ENCODE measurements at regions not wholly inside any gene's neighbourhood (a gene's known extent, or its start where the extent isn't known, plus 50 kb on each side); places are given as distances from the start of the nearest gene placed in this dataset.

DNA sequence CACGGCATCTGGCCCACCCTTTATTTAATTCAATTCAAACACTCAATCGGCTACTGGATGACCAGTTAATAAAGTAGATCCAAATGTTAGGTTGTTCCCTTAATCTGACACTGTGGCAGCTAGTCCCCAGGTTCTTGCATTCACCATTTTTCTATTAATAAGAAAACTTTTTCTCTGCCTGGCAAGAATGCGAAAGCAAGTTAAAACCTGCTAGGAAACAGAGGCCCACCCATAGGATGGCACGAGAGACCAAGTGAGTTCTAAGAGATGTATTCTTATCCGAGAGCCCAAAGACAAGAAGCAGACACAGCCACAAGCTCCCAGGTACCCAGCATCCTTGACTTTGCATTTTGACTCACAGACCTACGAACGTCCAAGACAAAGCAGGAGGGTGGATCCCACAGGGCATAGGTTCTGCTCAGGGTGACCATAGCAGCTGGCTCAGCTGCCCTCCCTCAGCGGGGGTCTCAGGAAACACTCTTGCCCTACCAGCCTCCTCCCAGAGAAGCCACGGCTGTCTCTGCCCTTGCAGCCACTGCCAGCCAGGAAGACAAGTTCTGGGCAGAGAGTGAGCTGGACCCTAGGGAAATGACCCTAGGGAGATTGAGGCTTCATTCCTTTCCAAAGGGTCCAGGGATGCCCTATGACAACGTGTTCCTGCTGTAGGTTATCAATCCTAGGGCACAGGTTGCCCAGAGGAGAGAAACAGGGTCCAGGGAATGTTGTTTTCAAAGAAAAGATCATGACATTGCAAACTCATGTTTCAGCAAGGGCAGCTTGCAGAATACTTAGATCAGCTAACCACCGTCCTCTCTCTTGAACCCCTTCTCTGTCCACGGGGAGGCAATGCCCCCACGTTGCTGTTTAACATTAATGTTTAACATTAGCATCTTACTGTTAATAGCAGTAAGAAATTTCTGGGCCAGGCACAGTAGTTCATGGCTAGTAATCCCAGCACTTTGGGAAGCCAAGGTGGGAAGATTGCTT lies 147.2 kb upstream of the ZNF507 start:
- in situ Hi-C loops (cut with HindIII; ENCODE audit: low pct_ligation_motif_present, low pct_unique_long_range_greater_than_20kb, low sequenced_read_pairs), result no loop called here

DNA sequence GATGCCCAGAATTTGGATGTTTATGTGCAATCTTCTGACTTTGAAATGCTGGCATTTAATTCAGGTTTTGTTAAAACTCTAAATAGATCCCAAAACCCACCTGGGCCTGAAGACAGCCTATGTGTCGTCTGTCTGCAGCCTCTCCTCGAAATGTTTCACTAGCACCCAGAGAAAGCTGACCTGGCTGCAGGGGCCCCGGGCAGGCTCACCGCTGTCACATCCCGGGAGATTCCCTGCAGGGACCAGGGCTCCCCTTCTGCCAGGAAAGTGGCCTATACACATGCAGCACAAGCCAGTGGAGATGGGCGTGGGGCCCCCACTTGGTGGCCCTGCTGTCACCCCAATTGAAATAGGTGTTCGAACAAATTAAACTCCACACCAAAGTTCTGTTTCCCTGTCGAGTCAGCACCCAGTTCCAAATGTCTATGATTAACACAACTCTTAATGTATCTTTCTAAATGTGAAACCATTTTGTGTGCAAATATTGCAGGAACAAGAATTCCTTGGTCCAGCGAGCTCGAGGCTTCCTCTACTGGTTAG lies 145.8 kb upstream of the ZNF507 start:
- in situ Hi-C loops (cut with HindIII; ENCODE audit: low pct_ligation_motif_present, low pct_unique_long_range_greater_than_20kb, low sequenced_read_pairs), result no loop called here
- no peak for DNase-seq

More for the DNA sequence above, 147.2 kb upstream of the ZNF507 start:
- no peak for DNase-seq

DNA sequence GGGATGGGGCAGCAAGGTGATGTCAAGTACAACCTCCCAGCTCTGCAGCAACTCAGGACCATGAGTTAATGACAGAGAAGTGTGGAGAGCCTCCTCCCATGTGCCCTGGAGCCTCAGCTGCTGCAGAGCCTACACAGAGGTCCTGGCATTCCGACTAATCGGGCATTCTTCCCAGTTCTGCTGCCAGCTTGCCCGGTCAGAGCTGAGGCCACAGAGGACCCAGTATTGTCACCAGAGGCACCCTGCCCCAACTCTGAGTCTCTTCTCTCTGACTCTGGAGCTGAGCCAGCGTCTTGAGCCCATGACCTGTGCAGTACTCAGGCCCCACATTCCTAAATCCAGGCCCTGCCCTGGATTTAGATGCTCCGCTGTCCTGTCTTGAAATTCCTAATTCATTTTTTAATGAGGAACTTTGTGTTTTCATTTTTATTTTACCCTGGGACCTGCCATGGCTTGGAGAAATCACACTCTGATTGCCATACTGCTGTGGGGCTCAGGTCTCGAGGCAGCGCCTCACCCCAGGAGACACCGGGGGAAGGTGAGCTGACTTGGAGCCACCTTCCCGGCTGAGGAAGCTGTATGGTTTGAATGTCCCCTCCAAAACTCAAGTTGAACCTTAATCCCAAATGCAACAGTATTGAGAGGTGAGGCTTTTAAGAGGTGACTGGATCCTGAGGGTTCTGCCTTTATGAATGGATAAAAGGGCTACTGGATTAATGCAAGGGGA lies 144.9 kb upstream of the ZNF507 start:
- in situ Hi-C loops (cut with HindIII; ENCODE audit: low pct_ligation_motif_present, low pct_unique_long_range_greater_than_20kb, low sequenced_read_pairs), result no loop called here
- no peak for DNase-seq

DNA sequence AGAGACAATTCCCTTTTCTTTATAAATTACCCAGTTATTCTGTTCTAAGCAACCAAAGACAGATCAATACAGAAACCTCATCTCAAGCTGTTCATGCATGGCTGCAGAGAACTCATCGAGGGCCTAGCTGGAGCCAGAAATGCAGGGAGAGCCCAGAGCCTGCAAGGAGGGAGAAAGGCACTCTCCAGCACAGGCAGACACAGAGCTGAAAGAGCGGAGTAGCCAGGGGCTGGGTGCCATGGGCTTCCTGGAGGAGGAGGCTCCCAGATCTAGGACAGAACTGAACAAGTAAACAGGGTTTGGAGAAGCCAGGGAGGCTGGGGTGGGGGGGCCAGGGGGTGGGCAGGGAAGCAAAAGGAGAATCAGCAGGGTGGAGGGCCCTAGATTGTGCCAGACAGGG lies 144.2 kb upstream of the ZNF507 start:
- in situ Hi-C loops (cut with HindIII; ENCODE audit: low pct_ligation_motif_present, low pct_unique_long_range_greater_than_20kb, low sequenced_read_pairs), result no loop called here
- no peak for DNase-seq

DNA sequence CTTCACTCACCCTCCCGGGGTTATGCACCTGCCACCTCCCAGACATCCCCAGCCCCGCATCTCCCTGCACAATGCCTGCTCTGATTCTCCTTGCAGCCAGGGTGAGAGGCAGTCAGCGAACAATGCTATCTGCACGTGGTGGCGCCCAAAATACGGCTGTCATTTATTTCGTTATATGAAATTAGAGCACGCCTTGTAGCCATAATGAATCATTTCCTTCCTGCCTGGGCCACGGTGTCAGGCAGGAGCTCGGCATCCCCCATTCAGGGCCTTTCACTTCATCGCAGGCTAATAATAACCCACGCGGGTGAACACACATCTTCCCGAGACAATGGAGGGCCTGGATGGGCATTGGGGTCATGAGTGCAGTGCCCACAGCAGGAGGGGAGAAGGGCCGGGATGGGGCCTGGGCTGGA lies 143.8 kb upstream of the ZNF507 start:
- DNase-seq, result no peak
- in situ Hi-C loops (cut with HindIII; ENCODE audit: low pct_ligation_motif_present, low pct_unique_long_range_greater_than_20kb, low sequenced_read_pairs), result no loop called here

DNA sequence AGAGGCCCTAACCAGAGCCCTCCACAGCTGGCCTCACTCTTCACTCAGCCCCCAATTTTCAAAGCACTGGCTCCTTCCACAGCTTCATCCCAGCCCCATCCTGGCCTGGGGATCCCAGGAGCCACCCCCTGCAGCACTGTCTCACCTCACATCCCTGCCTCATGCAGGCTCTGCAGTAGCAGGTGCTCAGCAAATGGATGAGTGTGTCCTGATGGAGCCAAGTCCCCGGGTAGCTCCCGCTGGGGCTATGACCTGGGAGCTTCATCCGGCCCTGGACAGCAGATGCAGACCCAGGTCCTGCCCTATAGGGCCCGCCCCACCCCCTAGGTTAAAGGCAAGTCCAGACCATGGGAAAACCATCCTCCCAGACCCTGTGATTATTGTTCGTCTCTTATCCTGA lies 143.2 kb upstream of the ZNF507 start:
- DNase-seq, result no peak
- in situ Hi-C loops (cut with HindIII; ENCODE audit: low pct_ligation_motif_present, low pct_unique_long_range_greater_than_20kb, low sequenced_read_pairs), result no loop called here

DNA sequence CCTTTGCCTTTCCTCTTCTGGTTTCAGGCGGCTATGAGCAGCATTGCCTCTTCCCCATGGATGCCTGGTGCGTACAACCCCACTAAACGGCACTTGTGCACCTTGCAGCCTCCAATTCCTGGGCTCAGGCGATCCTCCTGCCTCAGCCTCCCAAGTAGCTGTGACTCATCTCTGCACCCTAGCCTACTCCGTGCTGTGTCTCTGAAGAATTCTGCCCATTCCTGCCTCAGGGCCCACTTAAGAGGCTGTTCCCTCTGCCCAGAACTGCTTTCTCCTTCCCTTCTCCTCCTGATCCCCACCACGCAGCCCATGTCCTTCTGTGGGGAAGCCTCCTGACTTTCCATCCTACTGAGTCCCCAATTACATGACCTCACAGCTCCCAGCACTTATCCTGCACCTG lies 142.2 kb upstream of the ZNF507 start:
- no peak for DNase-seq
- in situ Hi-C loops (cut with HindIII; ENCODE audit: low pct_ligation_motif_present, low pct_unique_long_range_greater_than_20kb, low sequenced_read_pairs), result no loop called here

DNA sequence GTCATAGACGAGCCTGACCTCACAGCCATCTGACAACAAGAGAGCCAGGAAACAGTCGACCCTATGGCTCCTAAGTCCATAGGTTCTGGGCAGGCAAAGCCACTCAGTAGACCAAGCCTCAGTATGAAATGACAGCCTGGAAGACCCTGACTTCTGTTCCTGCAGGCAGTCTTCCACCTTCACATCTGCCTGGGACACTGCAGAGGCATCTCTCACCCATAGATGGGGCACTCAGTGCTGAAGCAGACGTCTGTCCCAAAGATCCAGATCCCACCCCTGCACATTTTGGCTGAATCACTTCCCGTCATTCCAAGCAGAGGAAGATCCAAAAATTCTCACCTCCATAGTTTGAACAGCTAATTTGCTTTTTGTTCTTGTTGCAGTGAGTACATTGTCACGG lies 139.3 kb upstream of the ZNF507 start:
- in situ Hi-C loops (cut with HindIII; ENCODE audit: low pct_ligation_motif_present, low pct_unique_long_range_greater_than_20kb, low sequenced_read_pairs), result no loop called here
- no peak for DNase-seq

DNA sequence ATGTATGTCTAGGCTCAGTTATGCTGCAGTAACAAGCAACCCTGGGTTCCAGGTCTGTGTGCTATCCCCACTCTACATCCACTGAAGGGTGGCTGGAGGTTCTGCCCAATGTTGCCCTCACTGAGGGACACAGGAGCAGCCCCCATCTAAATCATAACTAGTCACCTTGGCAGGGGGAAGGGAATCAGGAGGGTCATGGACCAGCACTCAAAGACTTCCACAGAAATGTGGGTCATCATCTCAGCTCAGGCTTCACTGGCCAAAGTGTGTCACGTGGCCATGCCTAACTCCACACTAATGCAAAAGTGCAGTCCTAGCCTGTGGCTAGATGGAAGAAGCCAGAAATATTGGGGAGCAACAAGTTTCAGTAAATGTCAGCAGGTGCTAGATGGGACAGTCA lies 137.3 kb upstream of the ZNF507 start:
- in situ Hi-C loops (cut with HindIII; ENCODE audit: low pct_ligation_motif_present, low pct_unique_long_range_greater_than_20kb, low sequenced_read_pairs), result no loop called here
- DNase-seq, result no peak

DNA sequence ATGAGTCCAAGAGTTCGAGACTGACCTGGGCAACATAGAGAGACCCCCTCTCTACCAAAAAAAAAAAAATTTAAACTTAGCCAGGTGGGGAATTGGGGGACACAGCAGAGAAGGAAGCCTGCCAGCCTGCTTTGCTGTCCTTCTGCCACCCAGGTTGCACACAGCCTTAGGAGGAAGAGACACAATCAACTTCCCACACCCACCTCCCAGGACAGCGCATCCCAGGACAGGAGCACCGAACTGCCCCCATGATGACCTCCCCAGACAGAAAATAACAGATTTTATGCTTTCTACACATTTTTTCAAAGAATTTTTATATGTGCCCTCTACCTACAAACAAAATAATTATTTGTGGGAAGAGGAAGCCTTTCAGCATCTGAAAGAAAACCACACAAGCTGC lies 126.0 kb upstream of the ZNF507 start:
- in situ Hi-C loops (cut with HindIII; ENCODE audit: low pct_ligation_motif_present, low pct_unique_long_range_greater_than_20kb, low sequenced_read_pairs), result no loop called here
- no peak for DNase-seq

DNA sequence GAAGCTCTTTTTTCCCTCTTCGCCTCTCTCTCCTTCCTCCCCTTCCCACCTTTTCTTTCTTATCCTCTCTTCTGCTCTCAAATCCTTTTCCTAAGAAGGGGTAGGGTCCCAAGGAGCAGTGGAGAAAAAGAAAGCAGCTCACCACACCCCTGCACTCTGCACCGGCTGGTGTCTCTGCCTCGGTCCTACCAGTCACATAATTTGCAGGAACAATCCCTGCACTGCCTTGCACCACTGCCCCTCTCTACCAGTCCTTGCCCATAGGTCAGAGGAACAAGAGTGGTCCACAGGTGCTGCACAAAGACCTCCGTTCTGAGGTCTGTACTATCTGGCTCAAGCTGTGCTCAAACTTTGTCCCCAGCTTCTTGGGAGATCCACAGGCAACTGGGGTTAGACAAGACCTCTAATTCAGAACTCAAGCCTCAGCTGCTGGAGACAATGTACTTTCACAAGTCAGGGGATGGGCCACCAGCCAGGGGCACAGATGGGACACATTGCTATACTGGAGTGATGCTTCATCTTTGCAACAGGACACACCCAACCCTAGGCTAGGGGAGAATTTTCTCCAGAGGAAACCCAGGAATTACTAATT lies 125.4 kb upstream of the ZNF507 start:
- in situ Hi-C loops (cut with HindIII; ENCODE audit: low pct_ligation_motif_present, low pct_unique_long_range_greater_than_20kb, low sequenced_read_pairs), result no loop called here
- DNase-seq, result no peak

DNA sequence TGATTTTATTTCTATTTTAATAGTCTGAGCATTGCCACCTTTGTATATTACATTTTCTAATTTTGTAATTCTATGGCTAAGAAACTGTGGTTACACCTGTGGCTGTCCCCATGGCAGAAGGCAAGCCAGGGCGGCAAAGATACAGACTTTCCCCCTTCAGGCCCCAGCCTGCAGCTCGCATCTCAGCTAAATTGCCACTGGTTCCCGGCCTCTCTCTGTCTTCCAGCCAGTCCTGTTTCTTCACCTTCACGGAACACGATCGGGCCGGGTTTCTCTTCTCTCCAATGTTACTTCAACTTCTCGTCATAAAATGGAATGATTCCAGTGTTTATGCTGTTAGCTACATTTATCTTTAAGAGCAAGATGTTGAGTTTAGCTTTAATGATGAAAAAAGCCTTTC lies 124.5 kb upstream of the ZNF507 start:
- no peak for DNase-seq
- in situ Hi-C loops (cut with HindIII; ENCODE audit: low pct_ligation_motif_present, low pct_unique_long_range_greater_than_20kb, low sequenced_read_pairs), result no loop called here

DNA sequence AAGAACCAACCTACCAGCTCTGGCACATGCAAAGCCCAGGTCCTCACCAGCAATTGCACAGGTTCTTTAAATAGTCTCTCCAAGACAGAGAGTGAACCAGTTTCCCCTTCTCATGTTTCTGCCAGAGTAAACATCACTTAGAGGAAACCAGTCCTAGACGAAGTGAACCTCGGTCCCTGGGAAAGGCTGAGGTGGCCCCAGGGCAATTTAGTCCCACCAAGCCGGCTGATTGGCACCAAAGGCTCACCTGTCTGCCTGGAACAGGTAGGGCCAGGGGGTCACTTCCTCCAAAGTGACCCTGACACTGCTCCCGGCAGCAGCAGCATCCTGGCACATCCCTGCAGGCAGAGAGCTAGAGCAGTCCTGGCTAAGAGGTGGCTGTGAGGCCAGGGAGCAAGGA lies 122.9 kb upstream of the ZNF507 start:
- in situ Hi-C loops (cut with HindIII; ENCODE audit: low pct_ligation_motif_present, low pct_unique_long_range_greater_than_20kb, low sequenced_read_pairs), result no loop called here
- DNase-seq, result no peak

DNA sequence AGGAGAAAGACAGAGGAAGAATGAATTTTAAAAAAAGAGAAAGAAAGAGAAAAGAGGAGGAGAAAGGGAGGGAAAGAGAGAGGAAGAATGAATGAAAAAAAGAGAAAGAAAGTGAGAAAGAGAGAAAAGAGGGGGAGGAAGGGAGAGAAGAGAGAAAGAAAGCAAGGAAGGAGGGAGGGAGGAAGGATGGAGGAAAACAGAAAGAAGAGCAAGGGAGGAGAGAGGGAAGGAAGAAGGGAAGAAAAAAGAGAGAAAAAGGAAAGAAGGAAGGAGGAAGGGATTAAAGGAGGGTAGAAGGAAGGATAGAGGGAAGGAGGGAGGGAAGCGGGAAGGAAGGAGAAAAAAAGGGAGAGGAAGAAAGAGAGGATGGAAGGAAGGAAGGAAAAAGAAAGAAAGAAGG lies 122.3 kb upstream of the ZNF507 start:
- in situ Hi-C loops (cut with HindIII; ENCODE audit: low pct_ligation_motif_present, low pct_unique_long_range_greater_than_20kb, low sequenced_read_pairs), result no loop called here
- no peak for DNase-seq

DNA sequence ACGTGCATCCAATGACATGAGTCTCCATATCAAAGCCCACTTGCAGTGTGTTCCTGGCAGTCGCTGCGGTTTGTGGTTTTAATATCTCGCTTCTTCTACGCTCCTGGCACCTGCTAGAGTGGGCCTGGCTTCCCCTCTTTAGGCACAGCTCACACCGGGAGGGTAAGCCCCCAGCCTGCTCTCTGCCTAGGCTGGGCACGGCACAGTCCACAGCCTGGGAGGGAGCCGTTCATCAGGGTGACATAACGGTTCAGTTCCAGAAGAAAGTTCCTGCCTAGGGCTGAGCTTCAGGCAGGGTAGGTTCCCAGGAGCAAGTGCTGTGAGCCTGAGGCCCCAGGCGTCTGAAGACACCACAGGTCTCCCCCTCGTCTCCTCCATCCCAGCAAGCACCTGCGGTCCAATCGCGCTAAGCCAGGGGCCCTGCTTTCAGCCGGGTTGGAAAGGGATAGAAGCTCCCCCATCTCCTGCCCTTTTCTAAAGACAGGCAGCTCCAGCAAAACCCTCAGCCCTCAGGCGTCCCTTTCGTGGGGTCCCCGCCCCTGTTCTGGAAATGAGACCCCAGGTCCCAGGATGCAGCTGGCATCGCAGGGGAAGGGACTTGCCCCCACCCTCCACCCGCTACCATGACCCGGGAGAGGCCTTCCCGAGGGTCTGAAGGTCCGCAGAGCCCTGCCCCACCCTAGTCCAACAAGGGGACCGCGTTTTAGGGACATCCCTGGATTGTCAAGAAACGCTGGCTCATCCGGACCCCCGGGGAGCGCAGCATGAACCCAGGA lies 121.6 kb upstream of the ZNF507 start:
- no peak for DNase-seq
- in situ Hi-C loops (cut with HindIII; ENCODE audit: low pct_ligation_motif_present, low pct_unique_long_range_greater_than_20kb, low sequenced_read_pairs), result no loop called here

DNA sequence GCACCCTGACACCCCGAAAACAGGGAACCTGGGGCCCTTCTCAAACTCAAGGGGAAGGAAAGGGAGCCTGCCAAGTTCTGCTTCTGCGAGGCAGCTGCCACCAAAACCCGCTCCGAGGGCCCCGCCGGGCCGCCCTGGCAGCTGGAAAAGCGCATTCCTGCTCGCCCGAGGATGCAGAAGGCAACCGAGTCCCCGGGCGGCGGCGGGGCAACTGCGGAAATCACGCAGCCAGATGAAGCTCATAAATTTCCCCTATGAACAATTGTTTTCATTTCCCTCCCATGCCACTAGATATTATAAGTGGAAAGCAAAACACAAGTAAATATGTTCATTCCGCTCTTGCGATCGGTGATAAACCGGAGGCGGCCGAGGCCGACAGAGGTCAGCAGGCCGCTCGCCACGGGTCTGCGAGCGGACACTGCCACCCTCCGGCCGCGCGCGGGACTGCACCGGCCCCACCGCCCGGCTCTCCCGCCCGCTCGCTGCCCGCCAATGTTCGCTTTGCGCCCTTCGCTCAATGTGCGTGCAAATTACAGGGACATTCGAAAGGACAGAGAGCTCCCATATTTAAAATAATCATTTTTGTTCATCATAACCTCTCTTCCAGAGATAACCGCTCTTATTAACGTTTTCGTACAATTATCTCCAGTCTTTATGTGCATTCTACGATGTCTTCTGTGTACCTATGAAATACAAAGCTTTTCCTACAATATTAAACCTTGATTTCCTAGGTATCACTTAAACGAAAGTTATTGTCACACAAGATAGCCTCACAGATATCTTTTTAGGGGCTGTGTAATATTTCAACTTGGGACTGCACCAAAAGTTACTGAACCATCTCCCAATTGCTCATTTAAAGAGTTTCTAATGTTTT lies 120.8 kb upstream of the ZNF507 start:
- DNase-seq, result peak; percentile 24
- in situ Hi-C loops (cut with HindIII; ENCODE audit: low pct_ligation_motif_present, low pct_unique_long_range_greater_than_20kb, low sequenced_read_pairs), result no loop called here

DNA sequence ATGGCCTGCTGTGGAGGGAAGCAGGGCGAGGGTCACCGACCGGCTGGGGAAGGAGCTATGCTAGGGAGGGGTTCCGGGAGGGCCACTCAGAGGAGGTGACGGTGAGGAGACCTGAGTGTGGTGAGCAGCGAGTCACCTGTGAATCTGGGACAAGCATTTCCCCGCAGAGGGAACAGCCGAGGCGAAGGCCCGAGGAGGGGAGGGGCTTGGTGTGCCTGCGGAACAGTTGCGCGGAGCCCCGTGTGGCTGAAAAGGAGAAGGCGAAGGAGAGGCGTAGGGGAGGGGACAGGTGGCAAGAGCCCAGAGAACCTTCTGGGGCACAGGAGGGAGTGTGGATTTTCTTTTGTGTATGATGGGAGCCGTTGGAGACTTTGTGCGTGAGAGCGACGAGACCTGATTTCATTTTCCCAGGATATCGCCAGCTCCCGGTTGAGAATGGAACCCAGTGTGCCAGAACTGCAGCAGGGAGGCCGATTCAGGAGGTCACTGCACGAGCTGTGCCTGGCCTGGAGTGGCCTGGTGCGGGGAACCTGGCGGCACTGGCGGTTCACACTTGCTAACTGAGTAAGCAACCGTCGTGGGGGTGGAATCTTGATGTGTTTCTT lies 117.7 kb upstream of the ZNF507 start:
- in situ Hi-C loops (cut with HindIII; ENCODE audit: low pct_ligation_motif_present, low pct_unique_long_range_greater_than_20kb, low sequenced_read_pairs), result no loop called here
- no peak for DNase-seq
